Posterior cingulate gyrus (tissue), 11 donors: ENCODE measurements at regions not wholly inside any gene's neighbourhood (a gene's known extent, or its start where the extent isn't known, plus 50 kb on each side); places are given as distances from the start of the nearest gene placed in this dataset.

ENCODE experiments used
- DNase-seq, 10 donors: peaks; one replicate each; pipeline versions ENCODE4 v3.0.0 to v3.0.0-alpha.2; 2020 to 2021; ENCODE audit warnings: mixed read lengths in 3 of 10
- intact Hi-C: fragments of 100-400 bp; cut with DNase I; formaldehyde crosslinking; loops from one replicate; pipeline ENCODE4 v1.15.1; 2023

DNA sequence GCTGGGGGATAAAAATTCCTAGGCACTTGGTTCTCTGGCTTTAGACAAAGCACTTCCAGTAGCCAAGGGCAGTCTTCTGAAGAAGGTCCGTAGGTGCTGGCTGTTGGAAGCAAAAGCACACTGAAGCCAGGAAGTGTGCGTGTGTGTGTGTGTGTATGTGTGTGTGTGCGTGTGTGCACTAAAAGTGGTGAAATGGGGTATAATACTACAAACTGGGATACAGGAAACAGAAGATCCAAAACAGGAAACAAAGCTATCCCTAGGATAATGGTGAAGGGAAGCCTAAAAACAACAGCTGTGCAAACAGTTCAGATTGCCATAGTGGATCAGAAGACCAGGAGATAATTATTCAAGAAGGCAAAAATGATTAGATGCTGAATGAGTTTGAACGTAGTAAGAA lies 103.4 kb downstream of the IL20RB start:
- intact Hi-C loops = no loop called here
- DNase-seq = no peak

DNA sequence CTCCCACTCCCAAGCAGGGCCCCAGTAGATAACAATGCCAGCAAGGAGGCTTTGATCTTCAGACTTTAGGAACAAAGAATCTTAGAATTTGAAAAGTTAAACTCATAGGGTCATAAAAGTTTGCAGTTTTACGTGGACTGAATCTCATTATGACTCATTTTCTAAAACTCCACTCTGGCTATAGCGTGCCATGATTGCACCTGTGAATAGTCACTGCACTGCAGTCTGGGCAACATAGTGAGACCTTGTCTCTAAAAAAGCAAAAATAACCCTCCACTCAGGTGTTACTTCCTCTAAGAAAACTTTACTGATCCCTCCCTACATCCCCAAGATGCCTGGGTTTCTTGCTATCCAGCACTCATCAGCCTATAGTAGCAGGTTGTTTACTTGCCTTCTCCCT lies 104.5 kb downstream of the IL20RB start:
- intact Hi-C loops = no loop called here
- DNase-seq = no peak

DNA sequence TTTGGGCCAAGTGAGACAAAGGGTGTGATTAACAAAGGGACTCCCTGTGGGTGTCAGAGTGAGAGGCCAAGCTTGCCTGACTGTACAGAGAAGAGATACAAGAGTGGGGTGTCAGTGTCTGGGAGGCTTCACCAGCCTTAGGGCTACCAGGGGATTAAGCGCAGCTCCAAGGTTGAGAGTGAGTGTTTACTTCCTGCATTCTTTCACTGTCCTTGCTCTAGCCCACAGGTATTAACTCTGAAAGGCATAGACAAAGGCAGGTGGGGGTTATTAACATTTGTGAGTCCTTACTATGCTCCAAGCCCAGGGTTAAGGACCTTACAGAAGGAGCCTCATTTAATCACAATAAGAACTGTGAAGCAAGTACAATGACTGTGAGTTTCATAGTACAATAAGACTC lies 107.6 kb downstream of the IL20RB start:
- DNase-seq = no peak
- intact Hi-C loops = no loop called here

DNA sequence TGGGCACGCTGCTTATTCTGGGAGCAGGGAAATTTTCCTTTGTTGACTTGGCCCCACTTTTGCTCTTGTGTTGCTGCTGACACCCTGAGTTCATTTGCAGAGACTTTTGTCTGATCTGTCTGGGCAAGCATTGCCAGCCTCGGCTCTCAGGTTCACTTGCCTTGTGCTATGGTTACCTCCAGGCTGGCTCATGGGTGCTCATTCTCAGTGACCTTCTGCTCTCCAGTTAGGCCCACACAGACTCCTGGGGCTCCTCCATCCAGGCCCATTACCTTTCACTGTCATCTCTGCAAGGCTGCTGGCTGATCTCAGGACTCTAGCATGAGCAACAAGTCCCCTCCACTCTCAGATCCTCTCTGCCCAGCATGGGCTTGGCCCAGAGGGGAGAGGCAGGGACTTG lies 108.3 kb downstream of the IL20RB start:
- intact Hi-C loops = no loop called here
- no peak for DNase-seq

GRCh38 chr3:137071104-137071503 lies 113.3 kb downstream of the IL20RB start:
- intact Hi-C loops = no loop called here
- no peak for DNase-seq

DNA sequence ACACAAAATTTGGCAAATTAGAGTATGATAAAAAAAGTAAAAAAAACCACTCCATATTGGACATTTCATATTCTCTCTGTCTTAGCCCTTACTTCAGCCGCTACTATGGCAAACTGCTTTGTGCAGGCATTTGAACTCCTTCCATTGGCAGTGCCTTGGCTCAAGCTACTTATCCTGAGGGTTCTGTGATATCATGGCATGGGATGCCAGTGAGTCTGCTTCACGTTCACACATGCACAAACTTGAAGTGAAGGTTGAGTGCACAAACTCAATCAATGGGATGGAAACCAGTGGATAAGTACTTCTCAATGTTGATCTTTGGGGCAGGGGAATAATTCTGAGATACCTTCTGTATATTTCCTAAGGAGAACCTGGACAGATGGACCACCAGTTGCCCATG lies 117.2 kb downstream of the IL20RB start:
- no peak for DNase-seq
- intact Hi-C loops = no loop called here

DNA sequence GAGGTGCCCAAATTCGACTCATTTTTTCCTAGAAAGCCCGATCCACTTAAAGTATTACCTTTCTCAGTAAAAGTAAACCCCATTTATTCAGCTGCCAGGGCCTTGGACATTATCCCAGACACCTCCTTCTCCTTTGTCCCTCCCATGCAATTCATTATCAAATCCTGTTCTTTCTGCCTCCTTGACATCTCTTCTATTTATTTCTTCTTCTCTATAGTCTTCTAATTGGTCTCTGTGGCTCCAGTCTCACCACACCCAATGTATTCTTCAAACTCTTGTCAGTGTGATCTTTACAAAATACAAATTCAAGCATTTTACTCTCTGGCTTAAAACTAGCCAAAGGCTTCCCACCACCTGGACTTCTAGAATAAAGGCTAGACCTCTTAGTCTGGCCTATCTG lies 120.3 kb downstream of the IL20RB start:
- intact Hi-C loops = no loop called here
- DNase-seq = no peak

DNA sequence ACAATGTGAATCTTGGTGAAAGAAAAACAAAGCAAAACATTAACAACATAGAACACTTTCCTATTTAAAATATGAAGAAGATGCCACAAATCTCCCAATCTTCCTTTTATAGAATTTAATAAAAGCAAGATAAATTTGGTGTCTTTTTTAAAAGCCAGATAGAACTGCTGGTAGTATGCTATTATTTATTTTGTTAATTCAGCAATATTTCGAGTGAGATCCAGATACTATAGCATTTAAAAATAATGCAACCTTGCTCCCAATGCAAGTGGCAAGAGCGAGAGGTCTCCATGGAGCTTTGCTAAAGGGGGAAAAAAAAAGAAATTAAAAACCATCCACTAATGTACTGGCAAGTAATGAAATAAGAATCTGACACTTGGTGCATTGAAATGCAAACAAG lies 121.8 kb downstream of the IL20RB start:
- no peak for DNase-seq
- intact Hi-C loops = no loop called here

DNA sequence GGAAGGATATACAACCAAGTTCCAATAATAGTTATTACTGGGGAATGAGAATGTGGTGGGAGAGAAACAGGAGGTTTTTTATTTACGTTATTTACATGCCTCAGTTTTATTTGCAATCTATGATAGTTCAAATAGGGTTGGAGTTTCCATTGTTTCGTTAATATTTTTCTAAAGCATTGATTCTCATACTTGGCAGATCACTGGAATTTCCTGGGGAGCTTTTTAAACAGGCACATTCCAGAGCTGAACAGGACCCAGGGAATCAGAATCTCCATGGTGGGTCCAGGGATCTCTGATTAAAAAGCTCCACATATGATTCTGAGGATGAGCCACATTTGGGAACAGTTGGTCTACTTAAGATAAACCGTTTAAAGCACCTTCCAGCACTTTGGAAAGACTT lies 123.9 kb downstream of the IL20RB start:
- intact Hi-C loops = no loop called here

DNA sequence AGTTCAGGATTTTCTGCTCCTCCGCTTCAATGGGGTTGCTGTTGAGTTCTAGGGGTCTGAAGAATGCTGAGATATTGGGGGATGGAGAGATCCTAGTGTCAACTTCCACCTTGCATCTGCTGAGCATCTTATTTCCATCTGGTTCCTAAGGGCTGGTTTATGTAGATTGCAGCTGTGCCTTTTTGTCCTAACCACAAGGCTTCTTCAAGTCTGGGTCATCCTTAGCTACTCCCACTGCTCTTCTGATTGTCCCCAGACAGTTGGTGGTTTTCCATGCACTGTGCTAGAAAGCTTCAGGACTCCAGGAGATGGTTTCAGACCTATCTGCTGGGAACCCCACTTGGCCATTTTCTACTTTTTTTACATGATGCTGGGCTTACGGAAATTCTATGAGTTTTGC lies 125.0 kb downstream of the IL20RB start:
- DNase-seq = no peak
- intact Hi-C loops = no loop called here

More for the DNA sequence above, 123.9 kb downstream of the IL20RB start:
- DNase-seq = no peak

- intact Hi-C loops = no loop called here
- no peak for DNase-seq
These were observed 125.5 kb downstream of the IL20RB start for GRCh38 chr3:137083332-137083731.

- DNase-seq = no peak
- intact Hi-C loops = no loop called here
These were observed 126.8 kb downstream of the IL20RB start for GRCh38 chr3:137084586-137084985.

DNA sequence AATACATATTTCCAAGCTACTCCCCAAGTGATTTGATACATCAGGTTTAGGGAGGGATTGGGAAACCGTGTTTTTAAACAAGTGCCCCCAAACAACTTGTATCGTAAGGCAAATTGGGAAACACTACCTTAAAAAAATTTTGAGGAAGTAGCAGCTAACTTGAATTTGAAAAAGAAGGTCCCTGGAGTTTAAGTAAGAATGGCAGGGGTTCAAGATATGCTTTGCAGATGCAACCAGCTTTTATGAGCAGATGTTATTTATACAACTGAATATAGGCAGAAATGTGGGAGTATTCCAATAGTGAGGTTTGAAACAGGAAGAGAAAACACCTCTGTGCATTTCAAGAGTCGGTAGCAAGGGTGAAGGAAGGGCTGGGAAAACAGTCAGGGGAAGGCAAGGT lies 139.6 kb downstream of the IL20RB start:
- intact Hi-C loops = no loop called here
- DNase-seq = no peak

- intact Hi-C loops = no loop called here
These were observed 140.1 kb downstream of the IL20RB start for GRCh38 chr3:137097852-137098251.

DNA sequence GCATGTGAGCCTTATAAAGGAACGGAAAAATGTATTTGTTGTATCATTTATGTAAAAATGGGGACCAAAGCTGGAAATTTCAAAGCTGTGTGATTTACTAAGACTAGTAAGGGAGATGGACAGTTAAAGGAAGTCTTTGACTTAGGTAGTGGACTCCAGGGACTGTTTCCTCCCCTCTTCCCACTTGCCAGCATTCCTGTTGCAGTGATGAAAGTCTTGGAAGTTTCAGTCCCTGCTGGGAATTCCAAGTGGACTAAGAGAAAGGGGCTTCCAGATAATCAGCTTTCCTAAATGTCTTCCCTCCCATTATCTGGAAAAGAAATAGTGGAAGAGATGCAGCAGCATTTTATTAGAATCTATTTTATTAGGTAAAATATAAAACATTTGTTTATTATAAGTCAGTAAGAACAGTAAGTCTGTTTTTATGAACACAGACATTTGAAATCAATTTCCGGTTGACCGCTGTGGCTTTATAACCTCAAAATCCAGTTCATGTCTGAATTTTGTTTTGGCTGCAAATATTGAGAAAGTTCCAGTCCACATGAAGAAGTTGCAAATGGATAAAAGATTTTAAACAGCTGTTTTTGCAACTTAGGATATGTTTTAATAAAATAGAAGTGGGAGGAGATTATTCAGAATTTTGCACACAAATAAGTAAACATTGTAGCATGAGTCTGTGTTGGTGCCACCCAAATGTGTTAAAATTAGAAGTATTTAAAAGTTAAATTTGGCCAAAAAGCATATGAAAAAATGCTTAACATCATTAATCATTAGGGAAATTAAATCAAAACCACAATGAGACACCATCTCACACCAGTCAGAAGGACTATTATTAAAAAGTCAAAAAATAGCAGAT lies 141.8 kb downstream of the IL20RB start:
- intact Hi-C loops = no loop called here

More at GRCh38 chr3:137097852-137098251, 140.1 kb downstream of the IL20RB start:
- DNase-seq = no peak

GRCh38 chr3:137100326-137100725 lies 142.5 kb downstream of the IL20RB start:
- intact Hi-C loops = no loop called here
- no peak for DNase-seq

More for the DNA sequence above, 141.8 kb downstream of the IL20RB start:
- DNase-seq = no peak

DNA sequence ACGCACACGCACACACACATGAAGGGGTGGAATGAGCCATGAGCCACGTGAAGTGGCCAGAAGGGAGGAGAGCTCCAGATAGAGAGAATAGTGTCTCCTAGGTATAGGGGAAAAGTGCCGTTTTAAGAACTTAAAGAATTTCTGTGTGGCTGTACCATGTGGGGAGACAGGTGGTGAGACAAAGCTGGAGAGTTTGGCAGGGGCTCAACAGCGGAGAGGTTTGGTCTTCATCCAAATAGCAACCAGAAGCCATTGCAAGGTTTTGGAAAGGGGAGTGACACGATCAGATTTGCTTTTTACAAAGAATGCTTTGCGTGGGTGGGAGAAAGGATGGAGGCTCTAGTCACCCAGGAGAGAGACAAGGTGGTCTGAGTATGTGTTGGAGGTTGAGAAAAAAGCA lies 146.0 kb downstream of the IL20RB start:
- intact Hi-C loops = loop anchor here (2.0 kb wide), 1 partner anchor 867 kb away; no protein-coding TSS in a partner anchor
- DNase-seq = peak in 2 of 10 donors; percentile 21 to 73

GRCh38 chr3:137105277-137105977 lies 147.6 kb downstream of the IL20RB start:
- DNase-seq = peak in 2 of 10 donors; percentile 13 to 16
- intact Hi-C loops = loop anchor here (1.0 to 5.0 kb wide), 4 partner anchors 73 to 947 kb away; no protein-coding TSS in a partner anchor

GRCh38 chr3:137106612-137107240 lies 148.9 kb downstream of the IL20RB start:
- DNase-seq = no peak

GRCh38 chr3:137108699-137109440 lies 151.1 kb downstream of the IL20RB start:
- intact Hi-C loops = loop anchor here (5.0 kb wide), 1 partner anchor 943 kb away; no protein-coding TSS in a partner anchor
- no peak for DNase-seq

More at GRCh38 chr3:137106612-137107240, 148.9 kb downstream of the IL20RB start:
- intact Hi-C loops = loop anchor here (5.0 kb wide), 1 partner anchor 946 kb away; no protein-coding TSS in a partner anchor
